Transverse colon (tissue), 4 donors: ENCODE measurements at regions not wholly inside any gene's neighbourhood (a gene's known extent, or its start where the extent isn't known, plus 50 kb on each side); places are given as distances from the start of the nearest gene placed in this dataset.

ENCODE experiments used
- DNase-seq: peaks from one replicate; pipeline ENCODE4 v3.0.0-alpha.2; 2019
- H3K27ac ChIP-seq, 4 donors: fragments of 200-600 bp; sonication (generic); 2 replicates each; pipeline ENCODE4 v1.5.1; 2016 to 2018; ENCODE audit warnings: inconsistent platforms in 4 of 4
- H3K27me3 ChIP-seq: fragments of 200-600 bp; sonication (generic); 2 replicates; pipeline ENCODE4 v1.5.1; 2017; ENCODE audit warnings: inconsistent platforms
- H3K36me3 ChIP-seq, 4 donors: fragments of 200-600 bp; sonication (generic); 2 replicates each; pipeline ENCODE4 v1.5.1; 2017 to 2019; ENCODE audit warnings: inconsistent platforms in 4 of 4
- H3K4me1 ChIP-seq, 4 donors: fragments of 200-600 bp; sonication (generic); 2 replicates each; pipeline ENCODE4 v1.5.1; 2017 to 2020; ENCODE audit warnings: inconsistent platforms in 4 of 4
- H3K4me3 ChIP-seq, 4 donors: fragments of 200-600 bp; sonication (generic); 1 replicate in 1 of 4; 2 replicates in 3 of 4; pipeline versions ENCODE4 v1.5.1 to v1.6.1; 2017 to 2019; ENCODE audit warnings: inconsistent platforms in 4 of 4
- H3K9me3 ChIP-seq, 2 donors: fragments of 200-600 bp; sonication (generic); 2 replicates each; pipeline ENCODE4 v1.5.1; 2017 to 2019; ENCODE audit warnings: inconsistent platforms in 2 of 2
- EP300 ChIP-seq: sonication (generic); formaldehyde crosslinking; IDR thresholded peaks from one replicate; pipeline ENCODE4 v1.6.1; 2017; ENCODE audit warnings: antibody characterized with exemption, low read depth
- POLR2A ChIP-seq: fragments of 450-650 bp; IDR thresholded peaks from one replicate; pipeline ENCODE4 v1.6.1; 2016; ENCODE audit warnings: antibody characterized with exemption, mild to moderate bottlenecking, moderate library complexity
- POLR2AphosphoS5 ChIP-seq, 3 donors: sonication (generic); formaldehyde crosslinking; IDR thresholded peaks; one replicate each; pipeline ENCODE4 v1.6.1; 2016; ENCODE audit warnings: antibody characterized with exemption in 3 of 3
- WGBS, 2 donors: methylation state at CpG; one replicate each; pipeline ENCODE4 v1.1.5; 2018; ENCODE audit warnings: low coverage in 1 of 2; 5-methylcytosine and 5-hydroxymethylcytosine counted together
- in situ Hi-C, 4 donors: fragments of 200-750 bp; cut with MboI; loops; one replicate each; pipeline versions ENCODE4 v1.15.0 to v1.15.1; 2017; ENCODE audit warnings: low sequenced_read_pairs in 3 of 4, low pct_ligation_motif_present in 1 of 4, low pct_unique_long_range_greater_than_20kb in 1 of 4
- intact Hi-C: fragments of 100-400 bp; cut with DNase I; formaldehyde crosslinking; loops from one replicate; pipeline ENCODE4 v1.15.1; 2023; ENCODE audit warnings: low total_unique reads
- TF ChIP-seq, protein P1 (sequence below), 5 experiments: fragments of 200-600 bp in 3 of 5; fragments of 450-650 bp in 2 of 5; sonication (generic) in 3 of 5; IDR thresholded peaks; 1 replicate in 2 of 5; 2 replicates in 3 of 5; pipeline ENCODE4 v1.5.1; 2016 to 2017; ENCODE audit warnings: antibody characterized with exemption in 5 of 5, inconsistent platforms in 3 of 5, mild to moderate bottlenecking in 2 of 5, moderate library complexity in 1 of 5

DNA sequence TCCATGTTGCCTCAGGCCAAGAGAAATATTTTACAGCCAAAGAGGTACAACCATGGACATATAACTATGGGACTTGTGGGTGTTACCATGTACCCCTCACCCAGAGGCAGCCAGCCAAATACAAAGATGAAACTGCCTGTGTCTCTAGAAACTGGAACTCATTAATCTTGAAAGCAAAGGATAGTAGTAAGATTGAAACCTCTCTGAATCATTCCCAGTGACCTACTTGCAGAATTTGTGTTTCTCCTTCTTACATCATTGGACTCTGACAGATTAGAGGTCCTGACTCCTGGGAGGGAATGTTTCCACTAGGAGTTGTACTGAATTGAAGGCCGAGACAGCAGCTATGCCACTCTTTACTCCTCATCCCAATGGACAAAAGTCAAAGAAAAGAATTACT lies 257.4 kb upstream of the UBASH3B start:
- Histone ChIP-seq H3K36me3 (no peaks in the 10 kb centered on the region), H3K27me3 (no peaks in the 10 kb centered on the region), H3K27ac (no peak overlapping the region), H3K4me3 (no peak overlapping the region), H3K4me1 (no peaks in the 10 kb centered on the region), H3K9me3 (no peaks in the 10 kb centered on the region)
- TF ChIP-seq, protein P1, sequence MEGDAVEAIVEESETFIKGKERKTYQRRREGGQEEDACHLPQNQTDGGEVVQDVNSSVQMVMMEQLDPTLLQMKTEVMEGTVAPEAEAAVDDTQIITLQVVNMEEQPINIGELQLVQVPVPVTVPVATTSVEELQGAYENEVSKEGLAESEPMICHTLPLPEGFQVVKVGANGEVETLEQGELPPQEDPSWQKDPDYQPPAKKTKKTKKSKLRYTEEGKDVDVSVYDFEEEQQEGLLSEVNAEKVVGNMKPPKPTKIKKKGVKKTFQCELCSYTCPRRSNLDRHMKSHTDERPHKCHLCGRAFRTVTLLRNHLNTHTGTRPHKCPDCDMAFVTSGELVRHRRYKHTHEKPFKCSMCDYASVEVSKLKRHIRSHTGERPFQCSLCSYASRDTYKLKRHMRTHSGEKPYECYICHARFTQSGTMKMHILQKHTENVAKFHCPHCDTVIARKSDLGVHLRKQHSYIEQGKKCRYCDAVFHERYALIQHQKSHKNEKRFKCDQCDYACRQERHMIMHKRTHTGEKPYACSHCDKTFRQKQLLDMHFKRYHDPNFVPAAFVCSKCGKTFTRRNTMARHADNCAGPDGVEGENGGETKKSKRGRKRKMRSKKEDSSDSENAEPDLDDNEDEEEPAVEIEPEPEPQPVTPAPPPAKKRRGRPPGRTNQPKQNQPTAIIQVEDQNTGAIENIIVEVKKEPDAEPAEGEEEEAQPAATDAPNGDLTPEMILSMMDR (IDR thresholded peaks at IDR 0.05), result no peak
- TF ChIP-seq POLR2AphosphoS5 (IDR thresholded peaks at IDR 0.05), result no peak
- no peak for TF ChIP-seq EP300
- no peak for TF ChIP-seq POLR2A
- WGBS, 2 donors, result 57 to 65% methylated on average over 1 of the region's 1 CpG
- DNase-seq, result no peak
- in situ Hi-C loops, result no loop called here
- intact Hi-C loops, result no loop called here

DNA sequence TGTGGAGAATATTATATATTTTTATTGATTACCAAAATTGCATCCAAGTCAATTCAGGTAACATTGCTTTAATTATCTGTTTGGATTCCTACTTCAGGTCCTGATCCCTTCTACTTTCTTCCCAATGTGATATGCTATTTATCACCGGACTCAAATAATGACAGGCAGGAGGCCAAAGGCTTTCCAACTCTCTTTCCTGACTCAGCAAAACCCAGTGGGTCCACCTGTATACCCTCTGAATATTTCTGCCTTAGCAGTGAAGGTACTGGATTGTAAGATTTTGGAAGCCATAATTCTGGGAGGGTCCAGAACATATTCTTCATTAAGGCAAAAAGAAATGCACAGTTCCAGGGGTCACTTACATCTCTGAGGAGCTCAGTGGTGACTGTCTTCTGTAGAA lies 260.2 kb upstream of the UBASH3B start:
- intact Hi-C loops (no loop called here), in situ Hi-C loops (no loop called here)
- H3K27ac ChIP-seq, result no peak overlapping the region
- H3K4me1 ChIP-seq, result no peaks in the 10 kb centered on the region
- H3K27me3 ChIP-seq, result no peaks in the 10 kb centered on the region
- WGBS, 2 donors, result 96 to 100% methylated on average over 1 of the region's 1 CpG
- TF ChIP-seq, protein P1 (IDR thresholded peaks at IDR 0.05), result no peak
- TF ChIP-seq POLR2AphosphoS5 (IDR thresholded peaks at IDR 0.05) (no peak), POLR2A (no peak), EP300 (no peak)
- no peak overlapping the region for H3K4me3 ChIP-seq
- H3K9me3 ChIP-seq, result no peaks in the 10 kb centered on the region
- no peaks in the 10 kb centered on the region for H3K36me3 ChIP-seq
- DNase-seq, result no peak

DNA sequence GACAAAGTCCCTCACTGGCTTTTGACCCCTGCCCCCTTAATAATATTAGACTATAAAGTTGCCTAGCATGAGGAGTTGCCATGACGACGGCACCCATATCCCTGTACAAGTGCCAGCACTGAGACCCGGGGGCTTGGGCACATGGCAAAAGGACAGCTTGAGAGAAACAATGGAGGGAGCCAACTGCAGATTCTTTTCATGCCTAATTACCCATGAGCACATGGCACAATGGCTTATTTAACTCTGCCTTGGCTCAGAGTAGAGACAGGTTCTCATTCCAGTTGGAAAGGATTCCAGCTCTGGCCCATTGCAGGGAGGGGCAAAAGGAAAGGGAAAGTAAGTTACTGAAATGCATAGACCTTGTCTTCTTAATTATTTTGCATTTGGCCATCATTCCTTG lies 261.2 kb upstream of the UBASH3B start:
- Histone ChIP-seq H3K27ac (no peak overlapping the region), H3K4me1 (no peaks in the 10 kb centered on the region), H3K27me3 (no peaks in the 10 kb centered on the region), H3K9me3 (no peaks in the 10 kb centered on the region), H3K4me3 (no peak overlapping the region), H3K36me3 (no peaks in the 10 kb centered on the region)
- no peak for DNase-seq
- in situ Hi-C loops, result no loop called here
- no peak for TF ChIP-seq POLR2AphosphoS5 (IDR thresholded peaks at IDR 0.05)
- TF ChIP-seq EP300, result no peak
- TF ChIP-seq POLR2A, result no peak
- TF ChIP-seq, protein P1 (IDR thresholded peaks at IDR 0.05), result no peak
- intact Hi-C loops, result no loop called here
- WGBS, 2 donors, result 85% methylated on average over 3 of the region's 3 CpGs; no CpG with 5 or more reads in 1 of the 2 donors

DNA sequence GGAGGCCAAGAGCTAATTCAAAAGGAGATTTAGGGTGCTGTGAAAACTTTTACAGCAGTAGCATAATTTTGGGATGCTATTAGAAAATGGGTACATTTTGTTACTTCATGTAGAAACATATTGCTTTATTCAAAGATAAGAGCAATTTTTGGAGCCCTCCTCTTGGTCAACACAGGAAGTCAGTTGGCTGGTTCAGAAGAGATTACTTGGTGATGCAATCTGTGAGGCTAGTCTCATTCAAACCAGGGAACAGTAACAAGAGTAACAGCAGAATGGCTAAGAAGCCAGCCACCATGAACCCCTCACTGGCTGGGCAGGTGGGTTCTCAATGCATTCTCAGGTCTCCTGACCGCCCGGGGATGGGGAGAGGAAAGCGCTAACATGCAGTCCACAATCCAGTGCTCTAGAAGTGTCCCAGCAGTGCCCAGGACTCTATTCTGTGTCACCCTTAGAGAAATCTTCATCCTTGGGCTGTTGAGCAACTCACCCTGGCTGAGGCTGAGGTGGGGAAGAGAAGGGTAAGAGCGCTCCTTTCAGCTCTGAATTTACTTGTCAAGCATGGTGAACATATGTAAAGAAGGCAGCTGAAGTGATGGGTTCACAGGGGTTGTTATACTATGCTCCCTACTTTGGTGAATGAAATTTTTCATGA lies 262.2 kb upstream of the UBASH3B start:
- Histone ChIP-seq H3K4me1 (no peaks in the 10 kb centered on the region), H3K9me3 (no peaks in the 10 kb centered on the region), H3K27ac (no peak overlapping the region), H3K27me3 (no peaks in the 10 kb centered on the region), H3K36me3 (no peaks in the 10 kb centered on the region), H3K4me3 (no peak overlapping the region)
- no peak for TF ChIP-seq POLR2AphosphoS5 (IDR thresholded peaks at IDR 0.05)
- no peak for TF ChIP-seq EP300
- TF ChIP-seq, protein P1 (IDR thresholded peaks at IDR 0.05), result no peak
- TF ChIP-seq POLR2A, result no peak
- no peak for DNase-seq
- in situ Hi-C loops (no loop called here), intact Hi-C loops (no loop called here)
- WGBS, 2 donors, result 80 to 93% methylated on average over 1 to 4 of the region's 4 CpGs
